ENCODE measurements at regions not wholly inside any gene's neighbourhood (a gene's known extent, or its start where the extent isn't known, plus 50 kb on each side); places are given as distances from the start of the nearest gene placed in this dataset.

DNA sequence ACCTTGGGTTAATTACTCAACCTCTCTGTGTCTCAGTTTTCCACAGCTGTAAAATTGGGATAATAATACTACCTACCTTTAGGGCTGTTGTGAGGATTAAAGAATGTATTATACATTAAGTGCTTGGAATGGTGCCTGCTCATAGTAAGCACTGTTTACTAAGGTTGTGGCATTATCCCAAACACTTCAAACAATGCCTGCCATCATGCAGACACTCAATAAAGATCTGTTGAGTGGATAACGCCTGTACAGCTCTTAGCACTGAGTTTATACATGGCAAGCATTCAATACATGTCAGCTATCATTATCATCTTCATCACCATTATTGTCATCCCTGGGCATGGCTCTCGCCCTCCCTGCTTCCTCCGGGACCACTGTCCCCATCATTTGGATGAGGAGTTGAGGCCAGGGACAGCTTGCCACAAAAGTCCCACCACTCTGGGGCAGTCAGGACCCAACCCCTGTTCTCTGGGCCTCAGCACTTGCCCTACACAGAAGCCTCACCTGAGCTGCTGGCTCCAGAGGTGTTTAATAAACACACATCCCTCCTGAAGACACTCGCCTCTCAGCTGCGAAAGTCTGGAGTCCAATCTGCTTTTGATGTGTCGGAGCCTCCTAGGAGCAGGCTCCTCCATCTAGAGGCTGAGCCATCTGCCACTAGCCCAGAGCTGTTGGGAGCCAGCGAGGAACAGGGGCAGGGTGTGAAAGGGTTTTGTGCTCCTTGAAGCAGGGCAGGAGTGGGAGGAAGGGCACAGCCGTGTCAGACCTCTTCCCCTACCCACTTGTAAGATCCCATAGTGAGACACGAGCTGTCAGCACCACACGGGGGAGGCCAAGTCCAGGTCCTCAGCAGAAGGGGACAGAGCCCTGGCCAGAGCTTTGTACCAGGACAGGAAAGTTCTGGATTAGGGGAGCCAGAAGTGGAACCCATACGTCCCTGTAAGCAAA, 80.9 kb upstream of the ZC3H12A start:
- H3K4me3 ChIP-seq = no peak overlapping the region
- no peak for DNase-seq
- H3K9me3 ChIP-seq = no peaks in the 10 kb centered on the region
- H3K36me3 ChIP-seq = no peaks in the 10 kb centered on the region
- H3K27me3 ChIP-seq = peaks cover 6% of the 10 kb centered on the region; the same call in 1 of the 2 replicates

DNA sequence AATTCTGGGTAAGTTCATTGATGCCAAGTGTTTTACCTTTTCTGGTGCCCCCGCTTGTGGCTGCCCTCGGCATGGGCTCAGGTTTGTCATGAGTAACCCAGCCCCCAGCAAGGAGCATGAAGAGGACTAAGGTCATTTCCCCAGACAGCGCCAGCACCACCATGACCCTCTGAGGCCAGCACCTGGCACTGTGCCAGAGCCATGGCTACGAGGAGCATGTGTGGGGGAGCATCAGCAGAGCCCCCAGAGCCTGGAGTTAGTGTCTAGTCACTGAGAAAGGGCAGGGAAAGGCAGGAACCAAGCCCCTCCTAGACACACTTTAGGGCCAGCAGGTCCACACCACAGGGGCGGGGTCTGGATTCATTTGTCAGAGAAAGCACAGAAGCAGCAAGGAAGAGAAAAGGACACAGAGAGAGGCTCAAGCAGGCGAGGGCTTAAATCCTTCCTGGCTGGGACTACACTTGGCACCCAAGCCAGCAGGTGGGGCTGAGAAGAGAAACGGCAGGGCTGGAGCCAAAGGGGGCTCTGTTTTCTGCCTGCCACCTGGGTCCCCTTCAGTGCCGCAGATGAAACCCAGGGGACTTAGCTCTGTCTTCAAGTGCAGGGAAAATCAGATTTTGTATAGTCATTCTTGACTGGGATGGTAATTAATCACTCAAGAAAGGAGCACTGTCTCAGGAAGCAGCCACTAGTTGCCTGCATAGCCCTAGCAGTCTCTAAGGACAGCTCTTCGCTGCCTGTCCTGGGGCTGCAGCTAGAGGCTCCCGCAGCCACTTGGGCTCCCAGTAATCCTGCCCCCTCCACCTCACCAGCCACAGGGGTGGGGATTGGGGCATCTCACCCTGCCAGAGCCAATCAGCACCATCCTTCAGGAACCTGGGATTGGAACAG, 79.6 kb upstream of the ZC3H12A start:
- peak; percentile 8 for DNase-seq
- H3K36me3 ChIP-seq = no peaks in the 10 kb centered on the region
- H3K9me3 ChIP-seq = no peaks in the 10 kb centered on the region
- H3K4me3 ChIP-seq = no peak overlapping the region
- peaks cover 6% of the 10 kb centered on the region; the same call in 1 of the 2 replicates for H3K27me3 ChIP-seq

- Histone ChIP-seq H3K9me3 (no peaks in the 10 kb centered on the region), H3K27me3 (peaks cover 6% of the 10 kb centered on the region; the same call in 1 of the 2 replicates), H3K4me3 (no peak overlapping the region), H3K36me3 (no peaks in the 10 kb centered on the region)
- no peak for DNase-seq
Measured at GRCh38 chr1:37398096-37398495, 76.3 kb upstream of the ZC3H12A start.

GRCh38 chr1:37399205-37399604, 75.2 kb upstream of the ZC3H12A start:
- H3K36me3 ChIP-seq = no peaks in the 10 kb centered on the region
- H3K27me3 ChIP-seq = peaks cover 6% of the 10 kb centered on the region; the same call in 1 of the 2 replicates
- H3K9me3 ChIP-seq = no peaks in the 10 kb centered on the region
- H3K4me3 ChIP-seq = no peak overlapping the region
- peak; percentile 16 for DNase-seq

DNA sequence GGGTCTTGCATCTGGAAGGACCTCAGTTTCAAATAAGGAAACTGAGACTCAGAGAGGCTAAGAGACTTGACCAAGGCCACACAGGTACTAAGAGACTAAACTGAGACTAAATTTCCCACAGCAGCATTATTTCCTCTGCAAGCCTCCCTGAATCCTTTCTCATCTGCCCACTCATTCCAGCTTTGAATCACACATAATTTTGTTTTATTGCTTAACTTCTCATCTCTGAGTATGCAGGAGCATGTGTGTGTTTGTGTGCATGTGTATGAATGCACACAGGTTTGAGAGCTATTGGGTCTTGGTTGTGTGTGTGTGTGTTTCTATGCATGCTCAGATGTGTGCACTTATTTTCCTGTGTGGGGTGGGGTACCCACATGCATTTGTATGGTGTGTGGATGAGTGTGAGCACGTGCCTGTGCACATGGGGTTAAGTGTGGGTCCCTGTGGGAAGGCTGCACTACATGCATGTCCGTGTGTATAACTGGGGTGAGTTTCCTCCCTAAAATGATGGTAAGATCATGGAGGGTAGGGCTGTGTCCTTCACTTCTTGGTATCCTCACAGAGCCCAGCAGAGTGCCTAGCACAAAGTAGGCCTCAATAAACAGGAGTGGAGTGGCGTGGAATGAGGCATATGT, 74.4 kb upstream of the ZC3H12A start:
- H3K4me3 ChIP-seq = no peak overlapping the region
- no peak for DNase-seq

DNA sequence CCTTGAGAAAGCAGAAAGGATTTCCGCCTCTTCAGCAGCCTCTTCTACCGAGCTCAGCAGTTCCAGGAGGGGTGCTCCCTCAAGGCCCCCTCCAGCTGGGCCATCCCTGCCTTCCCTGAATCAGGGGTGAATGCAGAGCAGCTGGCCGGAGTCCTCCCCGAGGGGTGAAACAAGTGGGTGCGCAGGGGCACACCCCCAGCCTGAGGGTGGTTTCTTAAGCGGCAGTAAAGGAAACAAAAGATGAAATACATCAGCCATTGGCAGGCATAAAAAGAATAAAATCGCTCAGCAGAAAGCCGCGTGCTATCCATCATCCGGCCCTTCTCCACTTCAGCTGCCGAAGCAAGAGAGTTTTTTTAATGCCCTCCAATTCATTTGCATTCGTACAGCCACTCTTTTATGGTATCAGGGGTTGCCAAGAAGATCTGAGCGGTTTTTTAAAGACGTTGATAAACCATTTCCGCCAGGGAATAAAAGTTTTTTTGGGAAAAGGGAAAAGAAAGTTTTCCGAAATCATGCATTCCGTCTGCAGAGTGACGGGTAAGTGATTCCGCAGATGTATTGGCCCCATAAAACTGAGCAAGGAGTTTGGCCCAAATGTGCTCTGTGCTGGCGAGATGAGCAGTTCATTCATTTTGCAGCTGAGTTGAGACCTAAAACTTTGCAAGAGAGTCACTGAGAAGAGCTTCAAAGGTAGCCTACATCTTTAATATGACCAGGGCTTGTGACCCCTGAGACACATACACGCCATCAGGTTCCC, 73.7 kb upstream of the ZC3H12A start:
- no peaks in the 10 kb centered on the region for H3K27me3 ChIP-seq
- no peaks in the 10 kb centered on the region for H3K36me3 ChIP-seq
- H3K9me3 ChIP-seq = no peaks in the 10 kb centered on the region
- H3K4me3 ChIP-seq = no peak overlapping the region
- no peak for DNase-seq

More for the DNA sequence above, 74.4 kb upstream of the ZC3H12A start:
- H3K36me3 ChIP-seq = no peaks in the 10 kb centered on the region
- H3K9me3 ChIP-seq = no peaks in the 10 kb centered on the region
- H3K27me3 ChIP-seq = peaks cover 2% of the 10 kb centered on the region; the same call in 1 of the 2 replicates

GRCh38 chr1:37403166-37403565, 71.2 kb upstream of the ZC3H12A start:
- Histone ChIP-seq H3K9me3 (no peaks in the 10 kb centered on the region), H3K27me3 (no peaks in the 10 kb centered on the region), H3K4me3 (no peak overlapping the region), H3K36me3 (no peaks in the 10 kb centered on the region)
- no peak for DNase-seq

GRCh38 chr1:37404711-37405110, 69.7 kb upstream of the ZC3H12A start:
- Histone ChIP-seq H3K36me3 (no peaks in the 10 kb centered on the region), H3K9me3 (no peaks in the 10 kb centered on the region), H3K27me3 (no peaks in the 10 kb centered on the region), H3K4me3 (no peak overlapping the region)
- DNase-seq = no peak

DNA sequence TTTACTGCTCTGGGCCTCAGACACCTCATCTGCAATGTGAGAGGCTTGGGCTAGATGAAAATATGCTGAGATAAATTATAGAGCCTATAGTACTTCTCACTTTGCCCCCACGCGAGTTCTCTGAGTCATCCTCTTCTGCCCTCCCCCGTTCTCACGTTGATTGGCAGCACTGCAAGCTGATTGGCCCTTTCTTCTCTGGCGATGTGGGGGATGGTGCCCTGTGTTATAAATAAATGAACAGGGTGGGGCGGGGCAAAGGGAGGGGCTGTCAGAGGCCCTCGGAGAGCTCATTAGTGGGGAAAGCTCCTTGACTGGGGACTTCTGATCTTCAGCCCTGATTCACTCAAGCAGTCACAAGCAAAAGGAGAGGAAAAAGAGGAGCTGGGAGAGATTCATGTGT, 64.3 kb upstream of the ZC3H12A start:
- Histone ChIP-seq H3K36me3 (no peaks in the 10 kb centered on the region), H3K9me3 (no peaks in the 10 kb centered on the region), H3K27me3 (no peaks in the 10 kb centered on the region), H3K4me3 (no peak overlapping the region)
- DNase-seq = no peak

GRCh38 chr1:37410815-37411214, 63.6 kb upstream of the ZC3H12A start:
- Histone ChIP-seq H3K4me3 (no peak overlapping the region), H3K9me3 (no peaks in the 10 kb centered on the region), H3K27me3 (no peaks in the 10 kb centered on the region), H3K36me3 (no peaks in the 10 kb centered on the region)
- DNase-seq = peak; percentile 44

DNA sequence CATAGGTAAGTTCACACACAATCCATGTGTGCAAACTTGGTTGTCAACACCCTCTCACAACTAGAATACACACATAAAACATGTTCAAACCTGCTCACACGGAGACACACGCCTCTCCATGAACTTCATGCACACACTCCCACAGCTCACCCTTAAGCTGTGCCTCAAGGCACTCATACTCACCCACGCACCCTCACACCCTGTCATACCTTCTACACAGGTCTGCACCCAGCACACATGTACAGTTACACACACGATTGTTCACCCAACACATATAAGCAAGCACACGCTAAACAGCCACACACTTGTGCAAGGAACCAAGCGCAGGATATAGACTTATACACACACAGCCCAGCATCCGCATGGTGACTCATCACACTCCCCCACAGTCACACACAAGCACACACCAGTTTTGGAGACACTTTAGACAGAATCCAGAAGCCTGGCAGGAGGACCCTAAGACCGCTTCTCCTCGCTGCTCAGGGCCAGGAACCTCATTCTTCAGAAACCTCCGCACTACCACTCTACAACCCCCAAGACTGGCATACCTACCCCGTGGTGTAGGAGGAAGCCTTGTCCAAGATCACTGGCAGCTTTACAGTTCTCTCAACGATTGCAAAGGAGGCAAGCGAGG, 58.7 kb upstream of the ZC3H12A start:
- Histone ChIP-seq H3K4me3 (no peak overlapping the region), H3K27me3 (no peaks in the 10 kb centered on the region; the same call in 1 of the 2 replicates), H3K36me3 (no peaks in the 10 kb centered on the region), H3K9me3 (no peaks in the 10 kb centered on the region)
- DNase-seq = no peak

DNA sequence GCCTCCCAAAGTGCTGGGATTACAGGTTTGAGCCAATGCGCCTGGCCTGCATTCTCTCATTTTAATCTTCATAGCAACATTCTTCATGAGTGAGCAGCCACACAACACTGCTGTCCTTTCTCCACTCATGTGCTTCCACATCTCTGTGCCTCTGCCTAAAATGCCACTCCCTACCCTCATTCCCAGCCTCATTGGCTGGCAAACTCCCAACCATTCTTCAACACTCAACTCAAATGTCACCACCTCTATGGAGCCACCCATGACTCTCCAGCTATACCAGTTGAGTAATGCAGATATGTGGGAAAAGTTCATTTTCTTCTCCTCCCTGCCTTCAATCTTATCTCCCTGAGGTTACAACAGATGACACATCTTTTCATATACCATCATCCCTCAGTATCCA, 53.9 kb upstream of the ZC3H12A start:
- DNase-seq = no peak

GRCh38 chr1:37423810-37424209, 50.6 kb upstream of the ZC3H12A start:
- no peak for DNase-seq
- Histone ChIP-seq H3K27me3 (no peaks in the 10 kb centered on the region; the same call in 1 of the 2 replicates), H3K4me3 (no peak overlapping the region), H3K36me3 (no peaks in the 10 kb centered on the region), H3K9me3 (no peaks in the 10 kb centered on the region)

More for the DNA sequence above, 53.9 kb upstream of the ZC3H12A start:
- H3K4me3 ChIP-seq = no peak overlapping the region
- no peaks in the 10 kb centered on the region for H3K36me3 ChIP-seq
- no peaks in the 10 kb centered on the region; the same call in 1 of the 2 replicates for H3K27me3 ChIP-seq
- no peaks in the 10 kb centered on the region for H3K9me3 ChIP-seq

- Histone ChIP-seq H3K9me3 (no peaks in the 10 kb centered on the region), H3K27me3 (no peaks in the 10 kb centered on the region; the same call in 1 of the 2 replicates), H3K36me3 (no peaks in the 10 kb centered on the region), H3K4me3 (no peak overlapping the region)
- no peak for DNase-seq
Measured at GRCh38 chr1:37424523-37424922, 49.9 kb upstream of the ZC3H12A start.
